Right ventricle myocardium inferior (tissue), 1 donor: ENCODE measurements at regions not wholly inside any gene's neighbourhood (a gene's known extent, or its start where the extent isn't known, plus 50 kb on each side); places are given as distances from the start of the nearest gene placed in this dataset.

Experiments used
- ATAC-seq: fragments of 200-7000 bp; cut with Tn5 transposase; one replicate; pipeline ENCODE4 v1.9.1; 2020; ENCODE audit warnings: mild to moderate bottlenecking, moderate library complexity
- DNase-seq: peaks from one replicate; pipeline ENCODE4 v3.0.0; 2021; ENCODE audit errors: missing footprints
- intact Hi-C: fragments of 100-400 bp; cut with DNase I; formaldehyde crosslinking; loops from one replicate; pipeline ENCODE4 v1.11.0; 2022
- donor health status: DM: no; HTN: yes; CAD: no; lungs with severe emphysema.

DNA sequence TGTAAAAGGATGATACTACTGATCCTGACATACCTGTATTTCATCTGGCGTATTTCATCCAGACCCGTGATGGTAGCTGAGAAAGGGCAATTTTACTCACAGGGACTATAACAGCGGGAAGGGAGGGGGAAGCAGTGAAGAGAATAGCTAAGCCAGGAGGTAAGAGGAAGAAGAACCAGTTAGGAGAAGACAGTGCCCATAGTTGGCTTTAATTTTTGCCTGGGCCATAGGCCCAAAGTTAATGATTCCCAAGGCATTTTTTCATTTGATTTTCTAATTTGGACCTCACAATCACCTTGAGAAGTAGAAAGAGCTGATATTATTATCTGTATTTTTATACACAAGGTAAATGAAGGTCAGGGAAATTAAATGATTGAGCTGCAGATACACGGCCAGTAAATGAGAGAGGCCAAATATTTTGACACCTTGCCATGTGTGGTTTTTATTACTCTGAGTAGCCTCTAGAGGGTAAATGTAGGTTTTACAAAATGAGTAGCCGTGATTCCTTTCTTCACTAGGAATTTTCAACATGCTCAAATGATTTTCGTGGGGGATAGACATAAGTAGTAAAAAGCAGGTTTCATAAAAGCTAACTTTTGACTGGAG, 382.2 kb downstream of the FUT8 start:
- DNase-seq (no peak), ATAC-seq (no peak)
- intact Hi-C loops, result no loop called here

DNA sequence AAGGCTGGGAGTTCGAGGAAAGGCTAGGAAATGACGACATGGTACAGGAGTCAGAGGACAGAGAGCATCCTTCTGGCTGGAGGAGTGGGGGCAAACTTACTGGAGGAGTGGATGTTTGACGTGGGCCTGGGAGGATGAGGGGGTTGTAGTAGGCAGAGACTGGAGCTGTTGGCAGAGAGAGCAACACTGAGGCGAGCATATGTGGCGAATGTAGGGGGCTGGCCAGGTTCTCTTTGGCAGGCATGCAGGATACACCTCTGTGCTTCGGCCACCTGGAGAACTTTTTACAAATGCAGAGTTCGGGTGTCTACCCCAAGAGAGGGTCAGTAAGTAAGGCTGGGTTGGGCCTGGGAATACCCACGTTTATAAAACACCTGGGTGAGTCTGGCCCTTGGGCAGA, 385.7 kb downstream of the FUT8 start:
- intact Hi-C loops, result no loop called here
- ATAC-seq, result no peak

DNA sequence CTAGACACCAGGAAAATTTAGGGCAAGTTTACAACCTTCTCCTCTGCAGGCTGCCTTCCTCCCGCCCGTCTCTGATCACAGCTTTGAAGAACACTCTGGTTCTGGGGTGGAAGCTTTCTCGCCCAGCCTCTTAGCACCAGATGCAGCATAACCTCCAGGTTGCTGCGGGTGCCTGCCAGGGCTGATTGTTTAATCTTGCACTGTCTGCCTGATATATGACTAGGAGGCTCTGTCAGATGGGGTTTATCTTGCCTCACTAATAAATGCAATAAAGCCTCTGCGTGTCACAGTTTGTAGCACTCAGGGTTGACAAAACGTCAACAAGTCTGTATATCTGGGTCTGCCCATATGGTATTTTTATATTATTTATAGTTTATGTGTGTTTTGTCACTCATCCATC, 388.2 kb downstream of the FUT8 start:
- ATAC-seq, result no peak
- intact Hi-C loops, result no loop called here
- no peak for DNase-seq

More for the DNA sequence above, 385.7 kb downstream of the FUT8 start:
- DNase-seq, result no peak

DNA sequence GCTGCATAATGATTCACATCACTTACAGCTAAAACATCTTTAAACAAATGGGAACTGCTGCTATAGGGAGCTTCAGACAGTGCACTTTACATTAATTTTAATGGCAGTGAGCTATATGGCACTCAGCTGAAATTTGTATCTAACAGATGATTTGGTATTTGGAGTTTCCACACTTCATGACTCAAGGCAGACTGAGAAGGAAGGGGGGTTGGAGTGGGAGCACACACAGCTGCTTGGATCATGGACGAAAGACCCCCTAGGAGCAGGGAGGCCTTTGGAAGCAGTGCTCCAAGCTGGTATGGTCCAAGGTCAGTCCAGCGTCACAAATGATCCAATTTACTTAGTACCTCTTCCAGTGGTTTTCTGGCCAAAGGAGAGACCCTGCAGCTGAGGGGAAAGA, 389.7 kb downstream of the FUT8 start:
- ATAC-seq (no peak), DNase-seq (no peak)
- intact Hi-C loops, result no loop called here

DNA sequence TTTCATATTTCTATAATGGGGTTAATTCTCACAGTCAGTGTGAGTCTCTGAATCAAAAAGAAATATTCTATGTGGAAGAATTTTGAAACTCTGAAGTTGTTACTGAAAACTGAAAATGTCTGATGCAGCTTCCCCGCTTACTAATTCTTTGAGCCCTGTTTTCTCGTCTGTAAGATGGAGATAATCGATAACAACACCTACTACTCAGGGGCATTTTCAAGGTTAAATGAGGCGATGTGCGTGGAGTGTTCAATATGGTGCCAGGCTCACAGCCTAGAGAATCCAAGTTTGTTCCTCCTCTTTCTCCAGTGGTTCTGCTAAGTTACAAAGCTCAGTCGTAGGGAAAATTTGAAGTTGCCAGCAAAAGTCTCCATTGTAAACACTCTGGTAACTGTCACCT, 391.4 kb downstream of the FUT8 start:
- ATAC-seq (no peak), DNase-seq (no peak)
- intact Hi-C loops, result no loop called here

DNA sequence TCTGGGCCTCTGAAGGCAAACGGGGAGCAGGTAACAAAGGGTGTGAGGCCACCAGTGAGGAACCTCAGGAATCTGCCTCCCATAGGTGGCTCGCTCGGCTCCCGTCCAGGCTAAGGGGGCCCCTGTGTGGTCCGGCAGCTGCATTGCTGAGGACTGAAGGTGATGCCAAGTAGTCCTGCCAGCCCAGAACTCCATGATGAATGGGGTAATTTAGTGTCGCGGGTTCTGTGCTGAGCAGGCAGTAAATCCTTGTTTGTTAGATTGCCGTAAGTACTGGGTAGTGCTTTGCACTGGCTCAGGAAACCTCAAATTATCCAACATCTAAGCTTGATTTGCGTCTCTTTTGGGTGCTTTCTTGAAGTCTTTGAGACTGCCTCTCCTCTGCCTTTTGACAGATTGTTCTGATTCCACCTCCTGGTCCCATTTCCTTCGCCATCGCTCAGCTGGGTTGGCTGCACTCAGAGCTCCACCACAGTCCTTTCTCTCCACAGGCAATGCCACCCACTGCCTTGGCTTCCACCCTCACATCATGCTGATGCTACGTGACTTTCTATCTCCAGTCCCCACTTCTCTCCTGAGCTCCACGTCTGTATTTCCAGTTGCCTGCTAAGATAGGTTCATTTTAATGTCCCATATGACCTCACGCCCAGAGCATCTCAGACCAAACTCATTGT, 392.0 kb downstream of the FUT8 start:
- ATAC-seq (no peak), DNase-seq (no peak)
- intact Hi-C loops, result no loop called here

DNA sequence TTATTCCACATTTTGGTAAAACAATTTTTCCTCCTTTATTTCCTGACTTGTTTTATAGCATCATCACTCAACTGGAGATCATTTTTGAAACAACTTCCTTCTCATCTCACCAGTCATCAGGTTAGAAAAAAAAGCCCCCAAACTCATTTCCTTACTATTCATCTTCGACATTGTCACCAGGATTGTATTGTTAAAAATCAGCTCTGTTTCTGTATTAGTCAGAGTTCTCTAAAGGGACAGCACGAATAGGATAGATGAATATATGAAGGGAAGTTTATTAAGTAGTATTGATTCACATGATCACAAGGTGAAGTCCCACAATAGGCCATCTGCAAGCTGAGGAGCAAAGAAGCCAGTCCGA, 392.6 kb downstream of the FUT8 start:
- DNase-seq (no peak), ATAC-seq (no peak)
- intact Hi-C loops, result no loop called here

DNA sequence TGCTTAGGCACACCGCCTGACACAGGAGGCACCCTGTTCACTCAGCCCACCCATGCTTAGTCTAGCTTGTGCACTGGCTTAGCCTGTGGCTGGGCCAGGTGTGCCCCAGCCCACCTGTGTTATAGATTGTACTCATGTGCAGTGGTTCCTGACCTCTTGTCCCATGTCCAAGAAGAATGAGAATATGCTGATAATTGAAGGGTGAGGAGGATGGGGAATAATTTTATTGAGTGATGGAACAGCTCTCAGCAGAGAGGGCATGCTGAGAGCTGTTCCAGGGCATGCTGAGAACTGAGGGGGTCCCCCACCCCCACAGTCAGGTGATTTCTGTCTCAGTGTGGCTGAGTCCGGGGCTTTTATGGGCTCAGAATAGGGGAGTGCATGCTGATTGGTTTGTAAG, 395.9 kb downstream of the FUT8 start:
- no peak for DNase-seq
- ATAC-seq, result no peak
- intact Hi-C loops, result no loop called here

DNA sequence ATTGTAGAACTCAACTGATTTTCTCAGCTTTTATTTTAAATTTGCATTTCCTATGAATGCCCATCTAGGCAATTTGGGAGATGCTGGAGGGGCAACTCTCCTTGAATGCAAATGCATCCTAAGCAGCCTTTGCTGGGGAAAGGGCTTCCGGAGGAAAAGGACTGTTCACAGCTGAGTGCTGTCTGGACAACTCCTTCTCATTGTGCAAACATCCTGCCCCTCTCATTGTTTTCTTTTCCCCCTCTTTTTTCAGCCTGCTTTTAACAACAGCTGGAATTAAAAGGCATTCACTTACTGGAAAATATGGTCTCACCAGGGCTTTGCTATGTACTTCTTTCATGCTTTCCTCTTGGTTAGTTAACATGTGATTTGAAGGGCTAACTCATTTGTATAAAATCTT, 397.8 kb downstream of the FUT8 start:
- DNase-seq (no peak), ATAC-seq (no peak)
- intact Hi-C loops, result no loop called here

DNA sequence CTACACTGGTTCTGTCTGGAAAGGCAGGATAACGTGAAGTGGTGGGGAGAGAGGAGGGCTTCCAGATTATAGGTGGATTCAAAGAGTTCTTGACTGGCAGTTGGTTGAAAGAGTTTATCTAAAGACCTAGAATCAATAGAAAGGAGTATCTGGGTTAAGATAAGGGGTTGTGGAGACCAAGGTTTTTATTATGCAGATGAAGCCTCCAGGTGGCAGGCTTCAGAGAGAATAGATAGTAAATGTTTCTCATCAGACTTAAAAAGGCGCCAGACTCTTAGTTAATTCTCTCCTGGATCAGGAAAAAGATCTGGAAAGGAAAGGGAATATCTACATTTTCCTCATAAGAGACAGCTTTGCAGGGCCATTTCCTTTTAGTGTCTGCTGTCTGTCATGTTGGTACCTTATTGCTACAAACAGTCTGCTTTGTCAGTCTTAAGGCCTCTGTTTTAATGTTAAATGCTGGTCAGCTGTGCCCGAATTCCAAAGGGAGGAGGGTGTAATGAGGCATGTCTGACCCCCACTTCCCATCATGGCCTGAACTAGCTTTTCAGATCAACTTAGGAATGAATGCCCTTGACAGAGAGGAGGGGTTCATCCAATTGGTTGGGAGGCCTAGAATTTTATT, 401.3 kb downstream of the FUT8 start:
- intact Hi-C loops, result no loop called here
- DNase-seq (no peak), ATAC-seq (no peak)

DNA sequence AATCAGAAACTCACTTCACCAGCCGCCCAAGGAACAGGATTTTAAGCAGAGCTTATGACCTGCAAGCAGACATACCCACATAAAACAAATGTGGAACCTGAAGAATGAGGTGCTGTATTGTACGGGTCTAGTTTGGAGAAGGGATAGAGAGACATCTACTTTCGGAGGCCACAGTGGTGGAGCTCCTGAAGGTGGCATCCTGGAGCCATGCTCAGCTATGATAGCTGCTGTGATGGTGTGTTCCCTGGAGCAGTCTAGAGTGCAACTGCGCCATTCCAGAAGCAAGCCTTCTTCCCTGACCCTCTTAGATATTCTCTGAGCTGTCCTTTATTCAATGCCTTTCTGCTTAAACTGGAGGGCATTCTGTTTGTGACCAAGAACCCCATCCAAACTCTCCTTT, 402.6 kb downstream of the FUT8 start:
- intact Hi-C loops, result no loop called here
- DNase-seq (no peak), ATAC-seq (no peak)

DNA sequence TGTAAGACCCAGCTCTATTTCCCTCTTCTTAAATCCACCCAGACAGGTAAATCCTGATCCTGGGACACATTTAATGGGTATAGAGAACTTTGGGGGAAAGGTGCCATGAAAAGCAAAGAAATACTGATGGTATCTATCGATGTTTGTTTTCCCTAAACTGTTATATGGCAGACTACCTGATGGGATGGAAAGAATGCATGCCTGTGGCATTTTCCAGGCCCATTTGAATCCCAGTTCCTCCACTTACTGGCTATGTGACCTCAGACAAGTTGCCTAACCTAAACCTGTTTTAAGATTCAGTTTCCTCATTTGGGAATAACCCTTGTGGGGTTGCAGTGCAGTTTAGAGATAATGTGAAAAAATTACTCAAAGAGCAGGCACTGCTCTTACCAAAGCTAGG, 404.5 kb downstream of the FUT8 start:
- no peak for ATAC-seq
- intact Hi-C loops, result no loop called here
- DNase-seq, result no peak

DNA sequence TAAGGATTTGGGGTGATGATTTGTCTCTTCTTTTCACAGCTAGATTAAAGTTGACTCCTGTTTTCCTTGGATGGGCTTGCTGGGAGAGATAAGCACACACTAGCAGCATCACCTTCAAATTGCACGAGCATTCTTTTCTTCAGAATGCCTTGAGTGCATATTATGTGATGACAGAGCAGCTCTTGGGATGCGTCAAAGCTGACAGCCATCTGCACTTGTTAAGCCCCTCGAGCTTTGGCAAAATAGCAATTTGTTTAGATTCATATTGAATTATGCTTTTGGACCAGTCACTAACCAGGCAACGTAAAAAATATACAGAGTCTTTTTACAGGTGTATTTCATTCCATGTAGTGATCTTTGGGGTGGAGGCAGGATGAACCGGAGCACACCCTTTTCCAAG, 407.0 kb downstream of the FUT8 start:
- no peak for DNase-seq
- intact Hi-C loops, result no loop called here
- no peak for ATAC-seq

DNA sequence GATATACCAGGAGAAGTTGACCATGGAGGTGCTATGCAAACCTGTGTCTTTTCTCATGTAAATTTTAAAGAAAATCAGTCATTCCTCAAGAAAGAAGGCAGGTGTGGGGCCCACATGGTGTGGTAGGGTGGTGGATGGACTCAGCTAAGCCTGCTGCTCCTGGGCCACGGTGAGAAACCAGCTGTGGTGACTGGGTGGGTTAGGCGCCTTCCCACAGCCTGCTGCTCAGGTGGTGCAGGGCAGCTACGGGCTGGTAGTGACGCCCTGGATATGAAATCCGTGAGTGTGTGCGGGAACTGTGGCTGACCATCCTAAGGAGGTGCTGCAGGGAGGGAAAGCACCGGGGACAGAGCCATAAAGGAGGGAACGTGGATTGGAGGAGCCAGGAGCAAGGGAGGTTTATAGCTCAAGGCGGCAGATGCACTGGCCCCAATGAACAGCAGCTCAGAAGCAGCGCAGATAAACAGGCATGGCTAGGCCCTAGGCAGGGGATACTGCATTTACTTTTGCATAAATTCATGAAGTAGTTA, 408.8 kb downstream of the FUT8 start:
- DNase-seq (no peak), ATAC-seq (no peak)
- intact Hi-C loops, result no loop called here

DNA sequence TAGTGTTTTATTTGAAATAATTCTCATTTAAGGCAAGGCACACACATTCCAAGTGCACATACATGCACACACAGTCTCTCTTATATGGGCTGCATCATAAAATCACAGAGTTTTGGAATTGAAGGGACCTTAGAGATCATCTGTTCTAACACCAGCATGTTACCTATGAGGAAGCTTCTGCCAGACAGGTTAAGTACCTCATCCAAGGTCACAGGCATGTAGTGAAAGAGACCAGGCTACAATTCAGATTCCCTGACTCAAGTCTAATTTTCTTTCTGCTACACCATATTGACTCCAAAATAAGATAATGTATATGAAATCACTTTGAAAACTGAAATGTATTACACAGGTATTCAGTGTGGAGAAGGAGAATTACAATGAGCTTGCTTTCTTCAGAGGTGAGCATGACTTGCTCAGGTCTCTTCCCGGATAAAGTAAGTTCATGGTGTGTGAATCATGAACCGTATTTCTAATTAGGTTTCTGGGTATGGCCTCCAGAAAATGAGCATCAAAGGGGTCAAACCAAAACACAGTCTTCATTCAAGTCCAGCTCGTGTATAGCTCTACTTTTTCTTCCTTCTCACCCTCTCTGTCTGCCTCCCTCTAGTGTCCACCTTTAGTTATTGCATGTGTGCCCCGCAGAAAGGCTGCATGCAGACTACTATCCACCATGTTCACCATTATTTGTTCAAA, 411.9 kb downstream of the FUT8 start:
- intact Hi-C loops, result loop anchor here (2.0 kb wide), 2 partner anchors 412 to 662 kb away; partner anchors contain the start of gene FUT8
- peak; percentile 64 for ATAC-seq
- DNase-seq, result no peak

DNA sequence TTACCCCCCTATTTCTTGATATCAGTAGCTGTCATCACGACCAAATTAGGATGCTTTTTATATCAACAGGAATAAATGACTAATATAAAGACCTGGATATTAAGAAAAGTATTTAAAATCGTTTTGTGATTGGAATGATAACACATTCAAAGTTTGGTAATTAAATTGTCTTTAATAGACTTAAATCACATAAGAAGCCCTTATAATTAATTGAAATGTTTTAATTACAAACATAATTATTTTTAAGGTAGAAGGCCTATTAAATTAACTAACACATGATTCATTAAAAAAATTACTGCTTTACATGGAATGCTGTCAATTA, 412.4 kb downstream of the FUT8 start:
- DNase-seq (no peak), ATAC-seq (no peak)
- intact Hi-C loops, result loop anchor here (2.0 kb wide), 2 partner anchors 412 to 662 kb away; partner anchors contain the start of gene FUT8

DNA sequence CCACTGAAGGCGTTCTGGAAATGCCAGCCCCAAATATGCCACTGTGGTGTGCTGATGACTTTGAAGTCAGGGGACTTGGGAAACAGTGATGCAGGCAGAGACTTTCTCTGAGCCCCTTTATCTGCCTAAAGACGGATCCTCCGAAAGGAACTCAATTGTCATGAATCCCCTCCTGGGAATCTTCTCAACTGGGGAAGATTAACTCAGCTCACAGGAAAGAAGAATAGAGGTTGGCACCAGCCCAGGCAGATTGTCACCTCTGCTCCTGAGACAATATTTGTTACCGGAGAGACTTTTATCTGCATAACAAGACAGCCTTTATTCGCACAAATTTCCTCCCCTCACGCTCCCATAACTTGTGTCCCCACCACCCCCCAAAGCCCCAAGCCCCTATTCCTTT, 414.4 kb downstream of the FUT8 start:
- ATAC-seq (no peak), DNase-seq (no peak)
- intact Hi-C loops, result no loop called here

DNA sequence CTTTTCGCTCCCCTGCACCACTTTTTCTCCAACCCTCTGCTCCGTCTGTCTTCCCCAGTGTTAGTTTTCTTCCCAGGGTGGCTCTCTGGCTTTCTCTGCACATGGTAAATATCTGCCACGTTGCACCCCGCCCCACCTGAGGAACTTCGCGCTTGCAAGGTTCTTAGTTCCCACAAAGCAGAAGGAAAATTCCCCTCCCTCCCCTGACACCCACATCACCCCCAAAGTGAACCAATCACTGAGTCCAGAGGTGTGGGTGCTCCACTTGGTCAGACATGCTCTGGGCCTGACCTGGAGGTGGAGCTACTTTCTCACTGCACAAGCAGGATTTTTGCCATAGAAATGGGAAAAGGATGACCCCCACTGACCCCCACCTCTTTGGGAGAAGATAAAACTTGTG, 415.0 kb downstream of the FUT8 start:
- ATAC-seq, result no peak
- intact Hi-C loops, result no loop called here

DNA sequence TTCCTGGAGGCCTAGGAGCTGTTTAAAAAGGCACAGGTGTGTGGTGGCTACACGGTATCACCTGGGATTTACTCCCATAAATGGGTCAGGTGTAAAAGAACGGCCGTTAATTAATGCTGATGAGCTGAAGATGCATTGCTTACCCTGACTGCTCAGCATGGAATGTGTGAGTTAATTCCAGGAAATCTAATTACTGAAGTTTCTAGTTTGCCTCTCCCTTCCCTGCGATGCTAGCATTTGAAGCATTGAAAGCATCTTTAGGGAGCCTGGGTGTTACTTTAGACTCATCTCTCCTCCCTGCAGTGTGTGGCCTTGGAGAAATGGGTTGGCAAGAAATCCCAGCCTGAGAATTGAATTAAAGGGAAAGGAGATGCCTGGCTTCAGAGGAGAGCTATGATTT, 415.9 kb downstream of the FUT8 start:
- no peak for ATAC-seq
- no peak for DNase-seq
- intact Hi-C loops, result no loop called here

More for the DNA sequence above, 415.0 kb downstream of the FUT8 start:
- no peak for DNase-seq
